ENCODE measurements at regions not wholly inside any gene's neighbourhood (a gene's known extent, or its start where the extent isn't known, plus 50 kb on each side); places are given as distances from the start of the nearest gene placed in this dataset.

DNA sequence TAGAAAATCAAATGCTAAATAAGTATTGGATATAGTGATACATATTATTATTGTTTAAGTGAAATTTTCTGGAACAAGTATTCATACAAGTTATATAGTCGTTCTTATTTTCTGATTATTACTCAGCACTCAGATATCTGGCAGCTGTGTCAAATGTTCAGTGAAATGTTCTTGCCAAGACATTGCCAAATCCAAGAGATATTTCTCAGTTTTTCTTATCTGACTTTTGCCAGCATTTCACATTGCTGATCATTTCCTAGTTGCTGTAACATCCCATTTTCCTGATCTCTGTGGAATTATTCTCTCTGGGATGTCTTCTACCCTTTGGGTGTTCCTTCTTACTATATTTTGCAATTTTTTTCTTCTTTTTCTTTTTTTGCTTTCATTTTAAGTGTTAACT is 262.3 kb downstream of the KIF2B start:
- Histone ChIP-seq H3K4me2 (ENCODE audit: low read length) (no peak overlapping the region), H3K4me1 (ENCODE audit: control insufficient read depth in 1 of 2, insufficient read depth in 2 of 2, low read length in 2 of 2) (no peaks in the 10 kb centered on the region), H4K20me1 (ENCODE audit: insufficient read depth) (no peaks in the 10 kb centered on the region), H3K9me3 (ENCODE audit: control insufficient read depth in 1 of 2, insufficient read depth in 1 of 2, low read depth in 1 of 2, low read length in 2 of 2) (peaks cover 39% of the 10 kb centered on the region in 2 experiments), H2AFZ (ENCODE audit: low read depth, low read length, poor library complexity, severe bottlenecking) (no peak overlapping the region), H3K9ac (ENCODE audit: low read length) (no peak overlapping the region), H3K9me2 (ENCODE audit: insufficient read depth) (no peaks in the 10 kb centered on the region), H3K79me2 (ENCODE audit: insufficient read depth, low read length) (no peaks in the 10 kb centered on the region), H3K27ac (ENCODE audit: low read depth, low read length) (no peak overlapping the region), H3K36me3 (ENCODE audit: control insufficient read depth in 1 of 2, insufficient read depth in 2 of 2, low read length in 2 of 2) (no peaks in the 10 kb centered on the region), H3K27me3 (ENCODE audit: insufficient read depth, low read length) (no peaks in the 10 kb centered on the region), H3K4me3 (replicated peaks in 1 of 2; ENCODE audit: low read depth in 1 of 2, low read length in 2 of 2) (no peak overlapping the region)
- CTCF ChIA-PET = no interaction called here
- BruUV-seq (replicated peaks) = no TSS peak
- POLR2A ChIA-PET = no interaction called here
- intact Hi-C loops (cut with micrococcal nuclease) = no loop called here
- no peak for DNase-seq (ENCODE audit: low read depth, low spot score)
- RAD21 ChIA-PET (ENCODE audit: low non-redundant PET in 1 of 2, low total read pairs in 2 of 2, uncharacterized antibody in 2 of 2, unreplicated experiment in 2 of 2) = no interaction called here
- ATAC-seq = no peak
- TF ChIP-seq JUND (IDR thresholded peaks at IDR 0.05) = no peak
- TF ChIP-seq SP1 (IDR thresholded peaks at IDR 0.05; ENCODE audit: low read depth) = no peak
- TF ChIP-seq YY1 (IDR thresholded peaks at IDR 0.05; ENCODE audit: extremely low read depth, insufficient replicate concordance, low read depth, low read length) = no peak
- TF ChIP-seq RAD21 (IDR thresholded peaks at IDR 0.05; ENCODE audit: low read depth) = no peak
- TF ChIP-seq POLR2A (IDR thresholded peaks at IDR 0.05; ENCODE audit: borderline replicate concordance, extremely low read depth, insufficient read depth, insufficient read length) = no peak
- no peak for TF ChIP-seq TCF7L2 (IDR thresholded peaks at IDR 0.05; ENCODE audit: borderline replicate concordance, extremely low read depth, insufficient read depth, insufficient read length)
- no peak for TF ChIP-seq ZFX (IDR thresholded peaks at IDR 0.05)
- TF ChIP-seq, protein P1, sequence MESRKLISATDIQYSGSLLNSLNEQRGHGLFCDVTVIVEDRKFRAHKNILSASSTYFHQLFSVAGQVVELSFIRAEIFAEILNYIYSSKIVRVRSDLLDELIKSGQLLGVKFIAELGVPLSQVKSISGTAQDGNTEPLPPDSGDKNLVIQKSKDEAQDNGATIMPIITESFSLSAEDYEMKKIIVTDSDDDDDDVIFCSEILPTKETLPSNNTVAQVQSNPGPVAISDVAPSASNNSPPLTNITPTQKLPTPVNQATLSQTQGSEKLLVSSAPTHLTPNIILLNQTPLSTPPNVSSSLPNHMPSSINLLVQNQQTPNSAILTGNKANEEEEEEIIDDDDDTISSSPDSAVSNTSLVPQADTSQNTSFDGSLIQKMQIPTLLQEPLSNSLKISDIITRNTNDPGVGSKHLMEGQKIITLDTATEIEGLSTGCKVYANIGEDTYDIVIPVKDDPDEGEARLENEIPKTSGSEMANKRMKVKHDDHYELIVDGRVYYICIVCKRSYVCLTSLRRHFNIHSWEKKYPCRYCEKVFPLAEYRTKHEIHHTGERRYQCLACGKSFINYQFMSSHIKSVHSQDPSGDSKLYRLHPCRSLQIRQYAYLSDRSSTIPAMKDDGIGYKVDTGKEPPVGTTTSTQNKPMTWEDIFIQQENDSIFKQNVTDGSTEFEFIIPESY (IDR thresholded peaks at IDR 0.05; ENCODE audit: extremely low read depth, insufficient replicate concordance, low read length) = no peak
- TF ChIP-seq, protein P2, sequence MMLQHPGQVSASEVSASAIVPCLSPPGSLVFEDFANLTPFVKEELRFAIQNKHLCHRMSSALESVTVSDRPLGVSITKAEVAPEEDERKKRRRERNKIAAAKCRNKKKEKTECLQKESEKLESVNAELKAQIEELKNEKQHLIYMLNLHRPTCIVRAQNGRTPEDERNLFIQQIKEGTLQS (IDR thresholded peaks at IDR 0.05) = no peak
- TF ChIP-seq ZNF274 (IDR thresholded peaks at IDR 0.05; ENCODE audit: low read depth, low read length) = no peak
- TF ChIP-seq, protein P3, sequence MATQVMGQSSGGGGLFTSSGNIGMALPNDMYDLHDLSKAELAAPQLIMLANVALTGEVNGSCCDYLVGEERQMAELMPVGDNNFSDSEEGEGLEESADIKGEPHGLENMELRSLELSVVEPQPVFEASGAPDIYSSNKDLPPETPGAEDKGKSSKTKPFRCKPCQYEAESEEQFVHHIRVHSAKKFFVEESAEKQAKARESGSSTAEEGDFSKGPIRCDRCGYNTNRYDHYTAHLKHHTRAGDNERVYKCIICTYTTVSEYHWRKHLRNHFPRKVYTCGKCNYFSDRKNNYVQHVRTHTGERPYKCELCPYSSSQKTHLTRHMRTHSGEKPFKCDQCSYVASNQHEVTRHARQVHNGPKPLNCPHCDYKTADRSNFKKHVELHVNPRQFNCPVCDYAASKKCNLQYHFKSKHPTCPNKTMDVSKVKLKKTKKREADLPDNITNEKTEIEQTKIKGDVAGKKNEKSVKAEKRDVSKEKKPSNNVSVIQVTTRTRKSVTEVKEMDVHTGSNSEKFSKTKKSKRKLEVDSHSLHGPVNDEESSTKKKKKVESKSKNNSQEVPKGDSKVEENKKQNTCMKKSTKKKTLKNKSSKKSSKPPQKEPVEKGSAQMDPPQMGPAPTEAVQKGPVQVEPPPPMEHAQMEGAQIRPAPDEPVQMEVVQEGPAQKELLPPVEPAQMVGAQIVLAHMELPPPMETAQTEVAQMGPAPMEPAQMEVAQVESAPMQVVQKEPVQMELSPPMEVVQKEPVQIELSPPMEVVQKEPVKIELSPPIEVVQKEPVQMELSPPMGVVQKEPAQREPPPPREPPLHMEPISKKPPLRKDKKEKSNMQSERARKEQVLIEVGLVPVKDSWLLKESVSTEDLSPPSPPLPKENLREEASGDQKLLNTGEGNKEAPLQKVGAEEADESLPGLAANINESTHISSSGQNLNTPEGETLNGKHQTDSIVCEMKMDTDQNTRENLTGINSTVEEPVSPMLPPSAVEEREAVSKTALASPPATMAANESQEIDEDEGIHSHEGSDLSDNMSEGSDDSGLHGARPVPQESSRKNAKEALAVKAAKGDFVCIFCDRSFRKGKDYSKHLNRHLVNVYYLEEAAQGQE (IDR thresholded peaks at IDR 0.05; ENCODE audit: low read depth) = no peak
